ENCODE measurements at regions not wholly inside any gene's neighbourhood (a gene's known extent, or its start where the extent isn't known, plus 50 kb on each side); places are given as distances from the start of the nearest gene placed in this dataset.

GRCh38 chr7:34596887-34597286 is 61.1 kb upstream of the NPSR1 start:
- DNase-seq (ENCODE audit: low spot score) = no peak

- no peak for DNase-seq (ENCODE audit: low spot score)
These were observed 54.1 kb upstream of the NPSR1 start for GRCh38 chr7:34603711-34604444.

All from H4 (cell line).